Neural crest cell (in vitro differentiated cells): ENCODE measurements at regions not wholly inside any gene's neighbourhood (a gene's known extent, or its start where the extent isn't known, plus 50 kb on each side); places are given as distances from the start of the nearest gene placed in this dataset.

Experiments
- DNase-seq: peaks from one replicate; pipeline ENCODE4 v3.0.0; 2021; ENCODE audit warnings: low read depth, mixed read lengths, low spot score
- H3K27ac Mint-ChIP-seq: one replicate; pipeline ENCODE4 v1.8.0; 2021; ENCODE audit warnings: mild to moderate bottlenecking, mixed read lengths; ENCODE audit not compliant: unreplicated experiment
- H3K27me3 Mint-ChIP-seq: 2 replicates; pipeline ENCODE4 v1.8.0; 2021; ENCODE audit warnings: low read depth, mild to moderate bottlenecking, mixed read lengths
- H3K36me3 Mint-ChIP-seq: 2 replicates; pipeline ENCODE4 v1.8.0; 2021; ENCODE audit warnings: low read depth, mild to moderate bottlenecking, mixed read lengths
- H3K4me1 Mint-ChIP-seq: 2 replicates; pipeline ENCODE4 v1.8.0; 2021; ENCODE audit warnings: mixed read lengths
- H3K4me3 Mint-ChIP-seq: one replicate; pipeline ENCODE4 v1.8.0; 2021; ENCODE audit warnings: mild to moderate bottlenecking, mixed read lengths
- H3K9me3 Mint-ChIP-seq: 2 replicates; pipeline ENCODE4 v1.8.0; 2021; ENCODE audit warnings: mixed read lengths
- CTCF ChIP-seq: fragments of 200-600 bp; sonication (generic); conservative IDR thresholded peaks from 2 replicates; pipeline ENCODE4 v1.5.0; 2021; ENCODE audit warnings: antibody characterized with exemption, mild to moderate bottlenecking

- DNase-seq, result no peak
- Mint-ChIP-seq H3K27me3 (no peaks in the 10 kb centered on the region), H3K36me3 (no peaks in the 10 kb centered on the region), H3K4me3 (peak overlapping the region; percentile 21), H3K9me3 (peaks cover 4% of the 10 kb centered on the region), H3K4me1 (peaks cover 52% of the 10 kb centered on the region), H3K27ac (peak overlapping the region; percentile 95)
- TF ChIP-seq CTCF, result no peak
These were observed 168.0 kb upstream of the KLF7 start for GRCh38 chr2:207333599-207334300.

- no peaks in the 10 kb centered on the region for H3K36me3 Mint-ChIP-seq
- no peaks in the 10 kb centered on the region for H3K27me3 Mint-ChIP-seq
- H3K9me3 Mint-ChIP-seq, result peaks cover 4% of the 10 kb centered on the region
- TF ChIP-seq CTCF, result no peak
- peaks cover 50% of the 10 kb centered on the region for H3K4me1 Mint-ChIP-seq
- peak overlapping the region; percentile 95 for H3K27ac Mint-ChIP-seq
- H3K4me3 Mint-ChIP-seq, result peak overlapping the region; percentile 21
- DNase-seq, result no peak
These were observed 168.5 kb upstream of the KLF7 start for GRCh38 chr2:207334301-207334623.

- DNase-seq, result peak; percentile 25
- H3K27me3 Mint-ChIP-seq, result no peaks in the 10 kb centered on the region
- H3K4me1 Mint-ChIP-seq, result peaks cover 47% of the 10 kb centered on the region
- no peaks in the 10 kb centered on the region for H3K36me3 Mint-ChIP-seq
- peak overlapping the region; percentile 95 for H3K27ac Mint-ChIP-seq
- no peak for TF ChIP-seq CTCF
- H3K4me3 Mint-ChIP-seq, result peak overlapping the region; percentile 35
- H3K9me3 Mint-ChIP-seq, result peaks cover 4% of the 10 kb centered on the region
These were observed 169.1 kb upstream of the KLF7 start for GRCh38 chr2:207334624-207335371.

GRCh38 chr2:207337234-207338219 is 171.8 kb upstream of the KLF7 start:
- peaks cover 51% of the 10 kb centered on the region for H3K4me1 Mint-ChIP-seq
- peak overlapping the region; percentile 37 for H3K27ac Mint-ChIP-seq
- no peak for TF ChIP-seq CTCF
- DNase-seq, result no peak
- H3K9me3 Mint-ChIP-seq, result peaks cover 4% of the 10 kb centered on the region
- no peaks in the 10 kb centered on the region for H3K27me3 Mint-ChIP-seq
- H3K36me3 Mint-ChIP-seq, result no peaks in the 10 kb centered on the region
- H3K4me3 Mint-ChIP-seq, result peak overlapping the region; percentile 35

GRCh38 chr2:207338220-207338607 is 172.5 kb upstream of the KLF7 start:
- peak overlapping the region; percentile 35 for H3K4me3 Mint-ChIP-seq
- no peak for DNase-seq
- H3K27ac Mint-ChIP-seq, result peak overlapping the region; percentile 37
- H3K27me3 Mint-ChIP-seq, result no peaks in the 10 kb centered on the region
- H3K36me3 Mint-ChIP-seq, result no peaks in the 10 kb centered on the region
- TF ChIP-seq CTCF, result no peak
- H3K4me1 Mint-ChIP-seq, result peaks cover 51% of the 10 kb centered on the region
- H3K9me3 Mint-ChIP-seq, result peaks cover 4% of the 10 kb centered on the region
